Upper lobe of left lung (tissue), 6 donors: ENCODE measurements at regions not wholly inside any gene's neighbourhood (a gene's known extent, or its start where the extent isn't known, plus 50 kb on each side); places are given as distances from the start of the nearest gene placed in this dataset.

Experiments
- ATAC-seq, 2 donors: fragments of 200-7000 bp; cut with Tn5 transposase; one replicate each; pipeline ENCODE4 v1.9.1; 2022; ENCODE audit warnings: mild to moderate bottlenecking in 2 of 2, moderate library complexity in 2 of 2; ENCODE audit not compliant: low FRiP score in 2 of 2
- DNase-seq, 2 donors: peaks; one replicate each; pipeline ENCODE4 v3.0.0-alpha.2; 2019 to 2020
- H3K27ac ChIP-seq, 4 donors: fragments of 200-600 bp; sonication (generic); one replicate each; pipeline ENCODE4 v1.5.1; 2016 to 2019
- H3K27me3 ChIP-seq, 4 donors: fragments of 200-600 bp; sonication (generic); one replicate each; pipeline ENCODE4 v1.5.1; 2017 to 2019
- H3K36me3 ChIP-seq, 4 donors: fragments of 200-600 bp; sonication (generic); one replicate each; pipeline ENCODE4 v1.5.1; 2016 to 2019
- H3K4me1 ChIP-seq, 4 donors: fragments of 200-600 bp; sonication (generic); one replicate each; pipeline ENCODE4 v1.5.1; 2018 to 2019
- H3K4me3 ChIP-seq, 4 donors: fragments of 200-600 bp; sonication (generic); one replicate each; pipeline ENCODE4 v1.5.1; 2017 to 2019; ENCODE audit warnings: mild to moderate bottlenecking in 2 of 4, moderate library complexity in 1 of 4
- H3K9me3 ChIP-seq, 4 donors: fragments of 200-600 bp; sonication (generic); one replicate each; pipeline ENCODE4 v1.5.1; 2018 to 2019
- CTCF ChIP-seq, 6 experiments: fragments of 450-650 bp in 4 of 6; fragments of 200-600 bp in 2 of 6; sonication (generic) in 2 of 6; IDR thresholded peaks; one replicate each; pipeline ENCODE4 v1.5.1; 2016 to 2019; ENCODE audit warnings: antibody characterized with exemption in 6 of 6
- EP300 ChIP-seq, 4 donors: sonication (generic); formaldehyde crosslinking; IDR thresholded peaks; one replicate each; pipeline ENCODE4 v1.5.1; 2017; ENCODE audit warnings: antibody characterized with exemption in 4 of 4, control low read depth in 2 of 4
- POLR2A ChIP-seq, 4 donors: fragments of 450-650 bp; IDR thresholded peaks; one replicate each; pipeline ENCODE4 v1.5.1; 2016 to 2017; ENCODE audit warnings: antibody characterized with exemption in 4 of 4, mild to moderate bottlenecking in 2 of 4
- POLR2AphosphoS5 ChIP-seq, 2 donors: sonication (generic); formaldehyde crosslinking; IDR thresholded peaks; one replicate each; pipeline ENCODE4 v1.5.1; 2017; ENCODE audit warnings: antibody characterized with exemption in 2 of 2
- WGBS, 2 donors: methylation state at CpG; one replicate each; pipeline ENCODE4 v1.1.5; 2017 to 2018; 5-methylcytosine and 5-hydroxymethylcytosine counted together
- donor health status: DM: no; HTN: no; CAD: no; lungs with moderate emphysema.
- donor health status: DM: no; HTN: yes; CAD: no; lungs with severe emphysema.

GRCh38 chr21:41593760-41594138, 85.8 kb upstream of the TMPRSS2 start:
- no peaks in the 10 kb centered on the region for H3K36me3 ChIP-seq
- H3K27ac ChIP-seq: peak overlapping the region; percentile 62 to 74 (median 74)
- DNase-seq: peak in 1 of 2 donors; percentile 83
- peaks cover 0 to 18% (median under 1%) of the 10 kb centered on the region in 4 donors for H3K4me1 ChIP-seq
- TF ChIP-seq CTCF (IDR thresholded peaks at IDR 0.05) (no peak), EP300 (IDR thresholded peaks at IDR 0.05) (peak in 2 of 4 donors; percentile 4 to 84), POLR2AphosphoS5 (IDR thresholded peaks at IDR 0.05) (peak in 1 of 2 donors; percentile 36)
- 62 to 66% methylated on average over 4 of the region's 4 CpGs for WGBS, 2 donors
- H3K9me3 ChIP-seq: no peaks in the 10 kb centered on the region
- no peaks in the 10 kb centered on the region for H3K27me3 ChIP-seq
- peak; percentile 55 to 83 for ATAC-seq
- H3K4me3 ChIP-seq: no peak overlapping the region

- TF ChIP-seq POLR2A (IDR thresholded peaks at IDR 0.05): no peak
- peak; percentile 24 to 58 for TF ChIP-seq POLR2AphosphoS5 (IDR thresholded peaks at IDR 0.05)
- TF ChIP-seq CTCF (IDR thresholded peaks at IDR 0.05): no peak
- TF ChIP-seq EP300 (IDR thresholded peaks at IDR 0.05): peak; percentile 41 to 96 (median 66)
- peak in 1 of 2 donors; percentile 74 for DNase-seq
- Histone ChIP-seq H3K9me3 (no peaks in the 10 kb centered on the region), H3K27me3 (no peaks in the 10 kb centered on the region), H3K36me3 (no peaks in the 10 kb centered on the region), H3K4me3 (no peak overlapping the region), H3K4me1 (peaks cover 0 to 15% (median 0%) of the 10 kb centered on the region in 4 donors), H3K27ac (peak overlapping the region; percentile 62 to 74 (median 74))
- peak; percentile 47 to 79 for ATAC-seq
- WGBS, 2 donors: 58 to 79% methylated on average over 12 of the region's 12 CpGs
These were observed 85.2 kb upstream of the TMPRSS2 start for GRCh38 chr21:41593051-41593759.

- no peak for DNase-seq
- ATAC-seq: no peak
- Histone ChIP-seq H3K27ac (no peak overlapping the region), H3K27me3 (no peaks in the 10 kb centered on the region), H3K4me3 (no peak overlapping the region), H3K4me1 (peaks cover 0 to 15% (median 0%) of the 10 kb centered on the region in 4 donors), H3K36me3 (no peaks in the 10 kb centered on the region), H3K9me3 (no peaks in the 10 kb centered on the region)
- TF ChIP-seq CTCF (IDR thresholded peaks at IDR 0.05) (no peak), POLR2AphosphoS5 (IDR thresholded peaks at IDR 0.05) (no peak), EP300 (IDR thresholded peaks at IDR 0.05) (no peak), POLR2A (IDR thresholded peaks at IDR 0.05) (no peak)
- 93 to 94% methylated on average over 7 to 10 of the region's 10 CpGs for WGBS, 2 donors
These were observed 81.7 kb upstream of the TMPRSS2 start for GRCh38 chr21:41589620-41590175.

GRCh38 chr21:41589131-41589530, 81.2 kb upstream of the TMPRSS2 start:
- Histone ChIP-seq H3K4me1 (peaks cover 0 to 9% (median 0%) of the 10 kb centered on the region in 4 donors), H3K27ac (no peak overlapping the region), H3K9me3 (no peaks in the 10 kb centered on the region), H3K4me3 (no peak overlapping the region), H3K36me3 (no peaks in the 10 kb centered on the region), H3K27me3 (no peaks in the 10 kb centered on the region)
- WGBS, 2 donors: 90 to 100% methylated on average over 2 of the region's 2 CpGs
- ATAC-seq: no peak
- DNase-seq: no peak
- TF ChIP-seq EP300 (IDR thresholded peaks at IDR 0.05) (no peak), POLR2A (IDR thresholded peaks at IDR 0.05) (no peak), CTCF (IDR thresholded peaks at IDR 0.05) (no peak), POLR2AphosphoS5 (IDR thresholded peaks at IDR 0.05) (no peak)
